ENCODE measurements at regions not wholly inside any gene's neighbourhood (a gene's known extent, or its start where the extent isn't known, plus 50 kb on each side); places are given as distances from the start of the nearest gene placed in this dataset.

GRCh38 chr12:25796523-25797000 is 161.9 kb upstream of the RASSF8 start:
- TF ChIP-seq ZNF274 (IDR thresholded peaks at IDR 0.05; ENCODE audit: low read depth, low read length) (no peak), YY1 (IDR thresholded peaks at IDR 0.05; ENCODE audit: insufficient read depth, insufficient read length) (no peak)
